ENCODE measurements at regions not wholly inside any gene's neighbourhood (a gene's known extent, or its start where the extent isn't known, plus 50 kb on each side); places are given as distances from the start of the nearest gene placed in this dataset.

- H3K9me3 ChIP-seq = no peaks in the 10 kb centered on the region
- DNase-seq (ENCODE audit: low spot score) (no peak), ATAC-seq (ENCODE audit: insufficient number of reproducible peaks, low FRiP score, low read depth) (no peak)
- H3K36me3 ChIP-seq = no peaks in the 10 kb centered on the region
- no peak overlapping the region for H3K27ac ChIP-seq
- no peaks in the 10 kb centered on the region for H3K27me3 ChIP-seq (replicated peaks; ENCODE audit: insufficient read depth)
- no peaks in the 10 kb centered on the region for H3K4me1 ChIP-seq (ENCODE audit: control insufficient read depth in 1 of 2, low read depth in 2 of 2)
- TF ChIP-seq CTCF (IDR thresholded peaks at IDR 0.05) = no peak
- no peak overlapping the region for H3K4me3 ChIP-seq
These were observed 331.3 kb downstream of the NSG2 start for GRCh38 chr5:174376726-174377373.

GRCh38 chr5:174378121-174378874 lies 332.8 kb downstream of the NSG2 start:
- ATAC-seq (ENCODE audit: insufficient number of reproducible peaks, low FRiP score, low read depth) (no peak), DNase-seq (ENCODE audit: low spot score) (no peak)
- Histone ChIP-seq H3K4me1 (ENCODE audit: control insufficient read depth in 1 of 2, low read depth in 2 of 2) (no peaks in the 10 kb centered on the region), H3K27ac (no peak overlapping the region), H3K36me3 (no peaks in the 10 kb centered on the region), H3K9me3 (no peaks in the 10 kb centered on the region), H3K27me3 (replicated peaks; ENCODE audit: insufficient read depth) (no peaks in the 10 kb centered on the region), H3K4me3 (no peak overlapping the region)
- TF ChIP-seq CTCF (IDR thresholded peaks at IDR 0.05) = no peak

GRCh38 chr5:174380311-174380710 lies 334.8 kb downstream of the NSG2 start:
- H3K36me3 ChIP-seq = no peaks in the 10 kb centered on the region

GRCh38 chr5:174381241-174381640 lies 335.7 kb downstream of the NSG2 start:
- Histone ChIP-seq H3K27ac (no peak overlapping the region), H3K4me1 (ENCODE audit: control insufficient read depth in 1 of 2, low read depth in 2 of 2) (no peaks in the 10 kb centered on the region), H3K27me3 (replicated peaks; ENCODE audit: insufficient read depth) (no peaks in the 10 kb centered on the region), H3K9me3 (no peaks in the 10 kb centered on the region), H3K36me3 (no peaks in the 10 kb centered on the region), H3K4me3 (no peak overlapping the region)
- TF ChIP-seq CTCF (IDR thresholded peaks at IDR 0.05) = no peak
- ATAC-seq (ENCODE audit: insufficient number of reproducible peaks, low FRiP score, low read depth) (no peak), DNase-seq (ENCODE audit: low spot score) (no peak)

More at GRCh38 chr5:174380311-174380710, 334.8 kb downstream of the NSG2 start:
- TF ChIP-seq CTCF (IDR thresholded peaks at IDR 0.05) = no peak
- H3K27ac ChIP-seq = no peak overlapping the region
- H3K4me1 ChIP-seq (ENCODE audit: control insufficient read depth in 1 of 2, low read depth in 2 of 2) = no peaks in the 10 kb centered on the region
- DNase-seq (ENCODE audit: low spot score) (no peak), ATAC-seq (ENCODE audit: insufficient number of reproducible peaks, low FRiP score, low read depth) (no peak)
- H3K27me3 ChIP-seq (replicated peaks; ENCODE audit: insufficient read depth) = no peaks in the 10 kb centered on the region
- no peaks in the 10 kb centered on the region for H3K9me3 ChIP-seq
- no peak overlapping the region for H3K4me3 ChIP-seq

GRCh38 chr5:174383210-174384167 lies 338.0 kb downstream of the NSG2 start:
- Histone ChIP-seq H3K9me3 (no peaks in the 10 kb centered on the region), H3K27me3 (replicated peaks; ENCODE audit: insufficient read depth) (no peaks in the 10 kb centered on the region), H3K4me3 (no peak overlapping the region), H3K4me1 (ENCODE audit: control insufficient read depth in 1 of 2, low read depth in 2 of 2) (peaks cover 0 to 4% of the 10 kb centered on the region in 2 donors), H3K36me3 (no peaks in the 10 kb centered on the region), H3K27ac (no peak overlapping the region)
- no peak for DNase-seq (ENCODE audit: low spot score)
- no peak for TF ChIP-seq CTCF (IDR thresholded peaks at IDR 0.05)
- no peak for ATAC-seq (ENCODE audit: insufficient number of reproducible peaks, low FRiP score, low read depth)

Measured in thoracic aorta (tissue), 2 donors.